AG04449 (cell line): ENCODE measurements at regions not wholly inside any gene's neighbourhood (a gene's known extent, or its start where the extent isn't known, plus 50 kb on each side); places are given as distances from the start of the nearest gene placed in this dataset.
"Not testable (repeated sequence)": the region's sequence is repeated elsewhere in the genome, so short reads cannot be mapped to it uniquely, and the experiment has no call there.

Experiments
- CTCF ChIA-PET: fragments of 350-600 bp; formaldehyde crosslinking; extraction: SDS; loops from one replicate; lab custom pipeline; 2021; ENCODE audit warnings: antibody characterized with exemption; lab: Yijun Ruan, JAX
- POLR2A ChIA-PET: fragments of 400-600, 350-600 bp; formaldehyde crosslinking; extraction: SDS; loops from one replicate; lab custom pipeline; 2020; ENCODE audit warnings: antibody characterized with exemption, inconsistent platforms; lab: Yijun Ruan, JAX
- DNase-seq: peaks from one replicate; pipeline ENCODE4 v3.0.0-alpha.2; 2010; ENCODE audit warnings: low read depth, low spot score
- H3K4me3 ChIP-seq: 2 replicates; pipeline ENCODE4 v1.5.1; 2011; ENCODE audit warnings: low read depth, mild to moderate bottlenecking, control low read depth, low read length
- CTCF ChIP-seq: IDR thresholded peaks from one replicate; pipeline ENCODE4 v1.5.1; 2011; ENCODE audit warnings: mild to moderate bottlenecking, moderate library complexity, low read length, control low read depth, inconsistent platforms; ENCODE audit not compliant: insufficient read depth; ENCODE audit errors: missing control alignments

- no peak for DNase-seq
- no peak overlapping the region for H3K4me3 ChIP-seq
- ChIA-PET POLR2A (no interaction called here), CTCF (no interaction called here)
- TF ChIP-seq CTCF = no peak
These were observed 693.9 kb upstream of the MGAT4C start for GRCh38 chr12:86950043-86950442.

- ChIA-PET CTCF (interaction anchor here (0.6 kb wide), 1 partner anchor 1128 kb away, joined by 3 read pairs; no protein-coding TSS in a partner anchor), POLR2A (no interaction called here)
- no peak for TF ChIP-seq CTCF
- H3K4me3 ChIP-seq = no peak overlapping the region
- DNase-seq = no peak
These were observed 692.7 kb upstream of the MGAT4C start for GRCh38 chr12:86948851-86949250.

- H3K4me3 ChIP-seq = no peak overlapping the region
- DNase-seq = no peak
- POLR2A ChIA-PET = no interaction called here
- CTCF ChIA-PET = no interaction called here
- TF ChIP-seq CTCF = no peak
These were observed 689.5 kb upstream of the MGAT4C start for GRCh38 chr12:86945685-86946196.

- CTCF ChIA-PET, DNase-seq, H3K4me3 ChIP-seq, POLR2A ChIA-PET: not testable (repeated sequence)
These were observed 688.1 kb upstream of the MGAT4C start for GRCh38 chr12:86944197-86944819.

- no peak for TF ChIP-seq CTCF
- ChIA-PET POLR2A (no interaction called here), CTCF (no interaction called here)
- H3K4me3 ChIP-seq = no peak overlapping the region
- no peak for DNase-seq
These were observed 675.5 kb upstream of the MGAT4C start for GRCh38 chr12:86931714-86932113.

- DNase-seq = no peak
- TF ChIP-seq CTCF = no peak
- ChIA-PET POLR2A (no interaction called here), CTCF (interaction anchor here (1.4 kb wide), 1 partner anchor 15 kb away, joined by 3 read pairs; no protein-coding TSS in a partner anchor)
- no peak overlapping the region for H3K4me3 ChIP-seq
These were observed 673.8 kb upstream of the MGAT4C start for GRCh38 chr12:86929962-86930361.

GRCh38 chr12:86917121-86917520 lies 660.9 kb upstream of the MGAT4C start:
- POLR2A ChIA-PET = no interaction called here
- no peak for DNase-seq
- CTCF ChIA-PET = interaction anchor here (1.9 to 2.0 kb wide), 2 partner anchors 994 to 1036 kb away, joined by 4 to 6 read pairs; no protein-coding TSS in a partner anchor
- no peak overlapping the region for H3K4me3 ChIP-seq
- TF ChIP-seq CTCF = no peak
